ENCODE measurements at regions not wholly inside any gene's neighbourhood (a gene's known extent, or its start where the extent isn't known, plus 50 kb on each side); places are given as distances from the start of the nearest gene placed in this dataset.
"Not testable (repeated sequence)": the region's sequence is repeated elsewhere in the genome, so short reads cannot be mapped to it uniquely, and the experiment has no call there.

DNA sequence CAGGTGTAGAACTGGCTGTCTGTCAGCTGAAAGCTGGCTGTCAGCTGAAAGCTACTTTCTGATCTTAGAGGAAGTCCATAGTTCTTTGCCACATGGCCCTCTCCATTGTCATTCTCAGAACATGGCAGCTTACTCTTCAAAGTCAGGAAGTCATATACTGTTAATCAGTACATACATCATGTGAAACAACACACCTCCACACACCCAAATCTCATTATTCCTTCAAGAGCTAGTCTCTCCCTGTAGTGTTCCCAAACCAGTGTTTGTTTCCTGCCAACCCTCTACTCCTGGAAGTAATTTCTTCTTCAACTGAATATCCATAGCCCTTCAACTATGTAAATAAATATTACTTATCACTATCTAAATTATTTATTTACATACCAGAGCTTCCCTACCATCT, 58.9 kb downstream of the OR5AK2 start:
- TF ChIP-seq, protein P1, sequence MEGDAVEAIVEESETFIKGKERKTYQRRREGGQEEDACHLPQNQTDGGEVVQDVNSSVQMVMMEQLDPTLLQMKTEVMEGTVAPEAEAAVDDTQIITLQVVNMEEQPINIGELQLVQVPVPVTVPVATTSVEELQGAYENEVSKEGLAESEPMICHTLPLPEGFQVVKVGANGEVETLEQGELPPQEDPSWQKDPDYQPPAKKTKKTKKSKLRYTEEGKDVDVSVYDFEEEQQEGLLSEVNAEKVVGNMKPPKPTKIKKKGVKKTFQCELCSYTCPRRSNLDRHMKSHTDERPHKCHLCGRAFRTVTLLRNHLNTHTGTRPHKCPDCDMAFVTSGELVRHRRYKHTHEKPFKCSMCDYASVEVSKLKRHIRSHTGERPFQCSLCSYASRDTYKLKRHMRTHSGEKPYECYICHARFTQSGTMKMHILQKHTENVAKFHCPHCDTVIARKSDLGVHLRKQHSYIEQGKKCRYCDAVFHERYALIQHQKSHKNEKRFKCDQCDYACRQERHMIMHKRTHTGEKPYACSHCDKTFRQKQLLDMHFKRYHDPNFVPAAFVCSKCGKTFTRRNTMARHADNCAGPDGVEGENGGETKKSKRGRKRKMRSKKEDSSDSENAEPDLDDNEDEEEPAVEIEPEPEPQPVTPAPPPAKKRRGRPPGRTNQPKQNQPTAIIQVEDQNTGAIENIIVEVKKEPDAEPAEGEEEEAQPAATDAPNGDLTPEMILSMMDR (conservative IDR thresholded peaks at IDR 0.05; ENCODE audit: low read length) = no peak
- DNase-seq (ENCODE audit: low read depth) = no peak
- no peak overlapping the region for H3K4me3 ChIP-seq (ENCODE audit: low read length)

DNA sequence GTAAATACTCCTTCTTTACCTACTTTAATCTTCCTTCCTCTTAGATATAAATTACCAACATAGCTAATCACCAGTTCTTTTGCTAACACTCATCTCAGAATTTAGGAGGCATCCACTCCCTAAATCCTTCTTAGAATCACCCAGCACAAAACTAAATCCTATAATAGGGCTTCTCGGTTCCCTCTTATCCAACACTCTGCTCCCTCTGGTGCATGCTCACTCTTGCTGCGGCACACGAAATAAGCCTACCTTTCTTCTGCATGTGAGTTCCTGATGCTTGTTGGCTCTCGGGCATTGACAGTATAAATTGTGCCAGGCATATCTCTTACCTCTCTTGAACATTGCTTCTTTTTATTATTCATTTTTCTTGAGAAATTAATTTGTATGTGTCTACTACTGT, 61.0 kb downstream of the OR5AK2 start:
- no peak overlapping the region for H3K4me3 ChIP-seq (ENCODE audit: low read length)
- TF ChIP-seq, protein P1 (conservative IDR thresholded peaks at IDR 0.05; ENCODE audit: low read length) = no peak
- no peak for DNase-seq (ENCODE audit: low read depth)

DNA sequence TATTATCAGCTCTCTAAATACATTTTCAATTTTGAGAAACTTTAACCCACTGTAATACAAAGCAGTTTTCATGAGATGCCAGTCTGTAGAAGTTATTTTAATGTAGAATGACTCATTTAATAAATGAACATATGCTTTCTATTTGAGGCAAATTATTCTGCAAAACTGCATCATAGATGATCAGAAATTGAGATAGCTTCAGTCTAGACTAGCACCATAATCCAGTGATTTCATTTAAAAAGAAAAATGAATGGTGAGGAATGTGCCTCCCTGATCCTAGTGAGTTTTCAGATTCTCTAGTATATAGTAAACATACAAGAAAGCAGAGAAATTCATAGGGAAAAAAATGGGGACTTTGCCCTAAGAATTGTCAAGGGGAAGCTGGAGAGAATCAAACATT, 66.1 kb downstream of the OR5AK2 start:
- TF ChIP-seq, protein P1 (conservative IDR thresholded peaks at IDR 0.05; ENCODE audit: low read length) = no peak
- DNase-seq (ENCODE audit: low read depth) = no peak
- no peak overlapping the region for H3K4me3 ChIP-seq (ENCODE audit: low read length)

DNA sequence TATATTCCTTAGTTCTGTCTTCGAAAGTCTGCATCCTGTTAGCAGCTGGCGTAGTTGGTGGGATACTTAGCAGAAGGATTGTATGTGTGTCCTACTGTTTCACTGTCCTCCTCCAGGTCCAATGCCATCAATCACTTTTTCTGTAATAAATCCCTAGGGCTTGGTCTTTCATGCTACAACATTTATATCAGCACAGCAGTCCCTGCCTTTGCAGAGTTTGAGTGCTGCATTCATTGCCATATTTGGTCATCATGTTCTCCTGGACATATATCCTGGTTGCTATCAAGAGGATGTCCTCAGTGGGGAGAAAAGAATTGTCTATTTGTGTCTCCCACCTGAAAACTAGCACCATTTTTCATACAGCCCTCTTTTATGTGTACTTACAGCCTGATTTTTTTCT, 67.0 kb downstream of the OR5AK2 start:
- TF ChIP-seq, protein P1 (conservative IDR thresholded peaks at IDR 0.05; ENCODE audit: low read length) = no peak
- H3K4me3 ChIP-seq (ENCODE audit: low read length) = no peak overlapping the region
- DNase-seq (ENCODE audit: low read depth) = no peak

DNA sequence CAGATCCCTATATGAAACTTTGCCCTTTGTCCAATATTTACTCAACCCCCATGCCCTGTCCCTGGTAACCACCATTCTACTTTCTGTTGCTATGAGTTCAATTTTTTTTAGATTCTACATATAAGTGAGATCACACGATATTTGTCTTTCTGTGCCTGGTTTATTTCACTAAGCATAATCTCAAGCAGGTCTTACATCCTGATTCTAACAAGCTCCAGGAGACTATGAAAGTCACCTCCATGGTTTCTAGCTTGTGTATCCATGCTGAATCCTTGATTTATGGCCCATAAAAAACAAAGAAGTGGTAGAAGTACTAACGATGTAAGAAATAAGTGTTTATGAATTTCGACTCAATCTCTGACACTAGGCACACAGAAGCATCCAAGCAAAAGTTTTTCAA, 68.0 kb downstream of the OR5AK2 start:
- DNase-seq (ENCODE audit: low read depth) = no peak
- no peak overlapping the region for H3K4me3 ChIP-seq (ENCODE audit: low read length)
- TF ChIP-seq, protein P1 (conservative IDR thresholded peaks at IDR 0.05; ENCODE audit: low read length) = no peak

DNA sequence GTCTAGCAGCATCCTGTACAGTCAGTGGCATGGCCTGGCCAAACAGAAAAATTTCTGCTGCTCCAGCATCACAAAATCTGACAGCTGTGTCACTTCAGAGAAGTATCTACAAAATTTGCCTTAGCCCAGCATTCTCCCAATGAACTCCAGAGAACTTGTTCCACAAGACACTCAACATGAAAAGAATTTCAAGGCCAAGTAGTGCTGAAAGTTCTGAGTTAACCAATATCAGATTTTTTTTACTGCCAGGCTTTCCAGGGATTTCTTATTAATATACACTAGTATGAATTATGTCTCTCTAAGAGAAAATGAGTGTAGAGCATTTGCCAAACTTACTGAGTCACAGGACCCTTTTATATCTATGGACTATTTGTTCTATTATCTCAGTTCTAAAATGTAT, 68.8 kb downstream of the OR5AK2 start:
- TF ChIP-seq, protein P1 (conservative IDR thresholded peaks at IDR 0.05; ENCODE audit: low read length) = no peak

DNA sequence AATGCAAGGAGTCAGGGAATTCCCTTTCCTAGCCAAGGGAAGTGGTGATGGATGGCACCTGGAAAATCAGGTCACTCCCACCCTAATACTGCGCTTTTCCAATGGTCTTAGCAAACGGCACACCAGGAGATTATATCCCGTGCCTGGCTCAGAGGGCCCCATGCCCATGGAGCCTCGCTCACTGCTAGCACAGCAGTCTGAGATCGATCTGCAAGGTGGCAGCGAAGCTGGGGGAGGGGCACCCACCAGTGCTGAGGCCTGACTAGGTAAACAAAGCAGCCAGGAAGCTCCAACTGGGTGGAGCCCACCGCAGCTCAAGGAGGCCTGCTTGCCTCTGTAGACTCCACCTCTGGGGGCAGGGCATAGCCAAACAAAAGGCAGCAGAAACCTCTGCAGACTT, 74.2 kb downstream of the OR5AK2 start:
- not testable (repeated sequence) for H3K4me3 ChIP-seq (ENCODE audit: low read length); DNase-seq (ENCODE audit: low read depth)

More for the DNA sequence above, 68.8 kb downstream of the OR5AK2 start:
- no peak overlapping the region for H3K4me3 ChIP-seq (ENCODE audit: low read length)
- DNase-seq (ENCODE audit: low read depth) = no peak

DNA sequence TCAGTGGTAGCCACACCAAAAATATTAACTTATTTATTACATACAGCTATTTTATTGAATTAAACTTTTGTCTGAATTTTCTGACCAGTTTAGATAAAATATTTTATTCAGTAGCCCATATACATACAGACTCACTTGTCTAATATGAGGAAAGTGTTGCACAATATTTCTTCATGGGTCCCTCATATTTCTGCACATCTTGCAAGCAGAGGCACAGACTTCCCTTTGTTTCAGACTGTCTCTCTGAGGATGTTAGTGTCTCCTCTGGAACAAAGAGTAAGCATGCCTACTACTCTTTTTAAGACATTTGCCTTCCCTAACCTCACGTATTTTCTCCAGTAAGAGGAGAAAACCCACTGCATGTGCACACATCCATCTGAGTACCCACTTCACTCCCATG, 81.2 kb downstream of the OR5AK2 start:
- TF ChIP-seq, protein P1 (conservative IDR thresholded peaks at IDR 0.05; ENCODE audit: low read length) = no peak
- H3K4me3 ChIP-seq (ENCODE audit: low read length) = no peak overlapping the region
- peak; percentile 61 for DNase-seq (ENCODE audit: low read depth)
